GM23248 (cell line): ENCODE measurements at regions not wholly inside any gene's neighbourhood (a gene's known extent, or its start where the extent isn't known, plus 50 kb on each side); places are given as distances from the start of the nearest gene placed in this dataset.

Experiments used
- DNase-seq: peaks from one replicate; pipeline ENCODE4 v3.0.0-alpha.2; 2015
- H2AFZ ChIP-seq: fragments of 200-600 bp; sonication (generic); 2 replicates; pipeline ENCODE4 v1.6.1; 2016; ENCODE audit warnings: antibody characterized with exemption
- H3F3A ChIP-seq: fragments of 200-600 bp; sonication (generic); 2 replicates; pipeline ENCODE4 v1.6.1; 2016; ENCODE audit warnings: mild to moderate bottlenecking, antibody characterized with exemption, mixed run types; ENCODE audit not compliant: insufficient read depth
- H3K27ac ChIP-seq: fragments of 200-600 bp; sonication (generic); 2 replicates; pipeline ENCODE4 v1.5.1; 2016; ENCODE audit warnings: mild to moderate bottlenecking
- H3K27me3 ChIP-seq: fragments of 200-600 bp; sonication (generic); replicated peaks from 2 replicates; pipeline ENCODE4 v1.6.1; 2016; ENCODE audit warnings: mild to moderate bottlenecking; ENCODE audit not compliant: insufficient read depth
- H3K36me3 ChIP-seq: fragments of 200-600 bp; sonication (generic); 2 replicates; pipeline ENCODE4 v1.6.1; 2016; ENCODE audit warnings: low read depth, mild to moderate bottlenecking
- H3K4me1 ChIP-seq: fragments of 200-600 bp; sonication (generic); 2 replicates; pipeline ENCODE4 v1.6.1; 2016; ENCODE audit warnings: mild to moderate bottlenecking; ENCODE audit not compliant: insufficient read depth
- H3K4me2 ChIP-seq: fragments of 200-600 bp; sonication (generic); one replicate; pipeline ENCODE4 v1.6.1; 2016; ENCODE audit warnings: mild to moderate bottlenecking; ENCODE audit not compliant: unreplicated experiment
- H3K4me3 ChIP-seq: fragments of 200-600 bp; sonication (generic); 2 replicates; pipeline ENCODE4 v1.5.1; 2016; ENCODE audit warnings: mild to moderate bottlenecking
- H3K79me2 ChIP-seq: fragments of 200-600 bp; sonication (generic); 2 replicates; pipeline ENCODE4 v1.6.1; 2016; ENCODE audit warnings: mild to moderate bottlenecking; ENCODE audit not compliant: insufficient read depth
- H3K9ac ChIP-seq: fragments of 200-600 bp; sonication (generic); 2 replicates; pipeline ENCODE4 v1.6.1; 2016; ENCODE audit warnings: mild to moderate bottlenecking
- H3K9me2 ChIP-seq: fragments of 200-600 bp; sonication (generic); 2 replicates; pipeline ENCODE4 v1.6.1; 2016; ENCODE audit warnings: mixed run types, mild to moderate bottlenecking, moderate library complexity; ENCODE audit not compliant: insufficient read depth
- H3K9me3 ChIP-seq: fragments of 200-600 bp; sonication (generic); one replicate; pipeline ENCODE4 v1.6.1; 2017; ENCODE audit warnings: low read depth
- H4K20me1 ChIP-seq: fragments of 200-600 bp; sonication (generic); 2 replicates; pipeline ENCODE4 v1.6.0; 2016; ENCODE audit not compliant: insufficient read depth
- EZH2 ChIP-seq: fragments of 200-600 bp; sonication (generic); IDR thresholded peaks from 2 replicates; pipeline ENCODE4 v1.6.1; 2018; ENCODE audit warnings: antibody characterized with exemption, mild to moderate bottlenecking; ENCODE audit not compliant: insufficient read depth, poor library complexity, severe bottlenecking
- EZH2phosphoT487 ChIP-seq: fragments of 200-600 bp; sonication (generic); IDR thresholded peaks from 2 replicates; pipeline ENCODE4 v1.6.1; 2018; ENCODE audit warnings: antibody characterized with exemption, moderate library complexity, mild to moderate bottlenecking, low read depth; ENCODE audit not compliant: insufficient read depth
- WGBS, 2 experiments: methylation state at CpG; one replicate each; pipeline ENCODE4 v1.1.6; 2015 to 2017; ENCODE audit warnings: low lambda C conversion rate in 2 of 2, low coverage in 1 of 2; ENCODE audit errors: missing lambda C conversion rate in 2 of 2; 5-methylcytosine and 5-hydroxymethylcytosine counted together
- in situ Hi-C: fragments of 300-500 bp; cut with MboI; formaldehyde crosslinking; loops from 2 replicates; pipeline ENCODE4 v1.15.0; 2020

DNA sequence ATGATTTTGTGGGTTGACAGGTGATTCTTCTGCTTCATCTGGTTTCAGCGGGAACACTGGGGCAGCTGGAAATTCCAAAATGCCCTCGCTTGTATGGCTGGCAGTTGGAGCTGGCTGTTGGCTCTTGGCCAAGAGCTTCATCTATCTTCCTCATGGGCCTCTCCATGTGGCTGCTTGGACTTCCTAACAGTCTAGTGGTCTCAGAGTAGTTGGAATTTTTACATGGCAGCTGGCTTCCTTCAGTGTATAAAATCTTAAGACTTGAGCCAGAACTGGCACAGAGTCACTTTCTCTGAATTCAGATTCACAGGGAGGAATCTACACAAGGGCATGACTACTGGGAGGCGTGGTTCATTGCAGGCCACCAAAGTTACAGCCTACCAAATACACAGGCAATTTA, 204.9 kb upstream of the RMST start:
- H3K9me3 ChIP-seq: no peaks in the 10 kb centered on the region
- DNase-seq: no peak
- H3K9me2 ChIP-seq: no peaks in the 10 kb centered on the region
- in situ Hi-C loops: no loop called here
- H3F3A ChIP-seq: no peaks in the 10 kb centered on the region
- no peak overlapping the region for H3K9ac ChIP-seq
- H3K79me2 ChIP-seq: no peaks in the 10 kb centered on the region
- WGBS, 2 experiments: 4 to 14% methylated on average over 3 of the region's 3 CpGs
- no peak overlapping the region for H3K4me2 ChIP-seq
- H3K4me3 ChIP-seq: no peak overlapping the region
- no peak for TF ChIP-seq EZH2
- no peaks in the 10 kb centered on the region for H3K36me3 ChIP-seq
- H3K27ac ChIP-seq: no peak overlapping the region
- H3K27me3 ChIP-seq: no peaks in the 10 kb centered on the region
- H4K20me1 ChIP-seq: no peaks in the 10 kb centered on the region
- H2AFZ ChIP-seq: no peak overlapping the region
- H3K4me1 ChIP-seq: no peaks in the 10 kb centered on the region

GRCh38 chr12:97259098-97259497, 203.5 kb upstream of the RMST start:
- Histone ChIP-seq H3K4me3 (no peak overlapping the region), H3K4me2 (no peak overlapping the region), H3K9ac (no peak overlapping the region), H3K36me3 (no peaks in the 10 kb centered on the region), H3F3A (no peaks in the 10 kb centered on the region), H3K4me1 (no peaks in the 10 kb centered on the region), H3K27me3 (no peaks in the 10 kb centered on the region), H4K20me1 (no peaks in the 10 kb centered on the region), H3K79me2 (no peaks in the 10 kb centered on the region), H2AFZ (no peak overlapping the region), H3K9me2 (no peaks in the 10 kb centered on the region), H3K27ac (no peak overlapping the region), H3K9me3 (no peaks in the 10 kb centered on the region)
- DNase-seq: no peak
- in situ Hi-C loops: no loop called here
- TF ChIP-seq EZH2phosphoT487 (no peak), EZH2 (no peak)
- WGBS, 2 experiments: 3% methylated on average over 2 of the region's 2 CpGs

DNA sequence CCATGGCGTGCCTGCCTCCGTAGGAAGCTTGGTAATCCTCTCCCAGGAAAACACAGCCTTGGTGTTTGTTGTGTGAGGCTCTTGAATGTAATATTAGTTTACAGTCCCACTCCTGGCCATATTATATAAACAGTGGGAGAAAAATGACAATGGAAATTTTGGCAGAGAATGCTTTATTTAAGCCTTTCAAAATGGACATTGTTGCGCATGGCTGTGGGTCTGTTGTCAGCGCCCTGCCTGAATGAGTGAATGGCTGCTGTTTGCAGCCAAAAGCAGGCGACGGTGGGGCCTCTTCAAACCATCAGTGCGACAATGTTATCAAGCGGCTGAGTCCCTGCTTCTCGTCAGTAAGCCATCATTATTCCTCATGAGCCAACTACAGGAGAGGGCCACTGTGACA, 201.8 kb upstream of the RMST start:
- WGBS, 2 experiments: 34 to 35% methylated on average over 9 of the region's 9 CpGs
- no peak overlapping the region for H2AFZ ChIP-seq
- H3K9me2 ChIP-seq: no peaks in the 10 kb centered on the region
- H3K4me3 ChIP-seq: no peak overlapping the region
- H3K9me3 ChIP-seq: no peaks in the 10 kb centered on the region
- no peak for DNase-seq
- no peaks in the 10 kb centered on the region for H3K79me2 ChIP-seq
- no peaks in the 10 kb centered on the region for H3K27me3 ChIP-seq
- no peaks in the 10 kb centered on the region for H3K4me1 ChIP-seq
- H3K27ac ChIP-seq: no peak overlapping the region
- no peak overlapping the region for H3K4me2 ChIP-seq
- H3K9ac ChIP-seq: no peak overlapping the region
- no peaks in the 10 kb centered on the region for H3F3A ChIP-seq
- no peaks in the 10 kb centered on the region for H4K20me1 ChIP-seq
- H3K36me3 ChIP-seq: no peaks in the 10 kb centered on the region
- TF ChIP-seq EZH2phosphoT487 (no peak), EZH2 (no peak)
- in situ Hi-C loops: no loop called here

DNA sequence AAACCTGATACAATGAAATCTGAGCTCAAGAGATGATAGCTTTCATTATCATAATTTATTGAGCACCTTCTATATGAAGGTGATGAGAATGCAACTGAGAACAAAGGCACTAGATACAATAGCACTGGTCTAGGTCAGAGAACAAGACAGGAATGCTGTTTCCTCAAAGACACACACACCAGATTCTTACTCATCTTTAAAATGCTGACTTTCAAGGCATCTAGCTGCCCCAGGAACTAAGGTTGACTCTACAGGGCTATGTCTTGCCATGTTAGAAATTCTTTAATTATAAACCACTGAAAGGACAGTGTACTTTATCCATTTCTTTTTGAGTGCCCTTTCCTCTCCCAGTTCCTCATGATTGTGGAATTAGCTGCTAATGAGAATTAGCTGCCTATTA, 195.4 kb upstream of the RMST start:
- in situ Hi-C loops: no loop called here
- H3K4me1 ChIP-seq: no peaks in the 10 kb centered on the region

DNA sequence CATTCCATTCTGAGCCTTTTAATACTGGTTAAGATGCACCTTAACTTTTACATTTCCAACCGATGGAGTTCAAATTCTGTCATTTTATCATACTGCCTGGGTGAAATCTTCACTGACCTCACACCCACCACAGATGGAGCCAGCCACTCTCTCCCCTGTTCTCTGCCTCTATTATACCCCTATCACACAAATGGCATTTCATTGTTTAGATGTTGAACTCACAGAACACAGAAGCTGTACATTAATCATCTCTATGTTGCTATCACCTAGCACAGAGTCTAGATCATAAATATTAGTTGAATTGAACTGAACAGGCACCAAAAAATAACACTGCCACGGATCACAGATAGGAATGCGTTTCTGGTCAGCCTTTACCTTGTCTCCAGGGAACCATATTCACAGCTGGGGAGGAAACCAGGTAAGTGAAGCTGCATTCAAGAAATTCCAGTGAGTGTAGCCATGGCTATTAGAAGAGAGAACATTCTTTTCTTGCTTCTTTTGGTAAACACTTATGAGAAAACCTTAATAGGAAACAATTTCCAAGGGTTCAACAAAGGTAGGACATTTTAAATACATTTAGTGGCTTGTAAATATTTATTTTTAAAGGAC, 194.9 kb upstream of the RMST start:
- TF ChIP-seq EZH2 (no peak), EZH2phosphoT487 (no peak)
- no peak overlapping the region for H3K27ac ChIP-seq
- no peak overlapping the region for H2AFZ ChIP-seq
- no peak overlapping the region for H3K9ac ChIP-seq
- no peak overlapping the region for H3K4me3 ChIP-seq
- H3K79me2 ChIP-seq: no peaks in the 10 kb centered on the region
- no peaks in the 10 kb centered on the region for H3K36me3 ChIP-seq
- no peaks in the 10 kb centered on the region for H3K9me2 ChIP-seq
- H3K27me3 ChIP-seq: no peaks in the 10 kb centered on the region
- H3K4me1 ChIP-seq: no peaks in the 10 kb centered on the region
- in situ Hi-C loops: no loop called here
- no peaks in the 10 kb centered on the region for H4K20me1 ChIP-seq
- WGBS, 2 experiments: 6% methylated on average over 3 of the region's 3 CpGs
- H3K9me3 ChIP-seq: no peaks in the 10 kb centered on the region
- no peak for DNase-seq
- H3K4me2 ChIP-seq: no peak overlapping the region
- H3F3A ChIP-seq: no peaks in the 10 kb centered on the region

More for the DNA sequence above, 195.4 kb upstream of the RMST start:
- Histone ChIP-seq H3K9me3 (no peaks in the 10 kb centered on the region), H3K9ac (no peak overlapping the region), H3K27ac (no peak overlapping the region), H3K4me2 (no peak overlapping the region), H3K36me3 (no peaks in the 10 kb centered on the region), H3K27me3 (no peaks in the 10 kb centered on the region), H3F3A (no peaks in the 10 kb centered on the region), H3K79me2 (no peaks in the 10 kb centered on the region), H4K20me1 (no peaks in the 10 kb centered on the region), H3K9me2 (no peaks in the 10 kb centered on the region), H3K4me3 (no peak overlapping the region), H2AFZ (no peak overlapping the region)
- DNase-seq: no peak
- TF ChIP-seq EZH2phosphoT487: no peak
- TF ChIP-seq EZH2: no peak
